Neural progenitor cell (in vitro differentiated cells): ENCODE measurements at regions not wholly inside any gene's neighbourhood (a gene's known extent, or its start where the extent isn't known, plus 50 kb on each side); places are given as distances from the start of the nearest gene placed in this dataset.
A peak's percentile ranks its signal among the peaks of the same experiment; 100 is the strongest.

Experiments
- DNase-seq: peaks from one replicate; pipeline ENCODE4 v3.0.0-alpha.2; 2016; ENCODE audit warnings: low spot score
- H2AFZ ChIP-seq: fragments of 200-600 bp; sonication (generic); replicated peaks from 2 replicates; pipeline ENCODE4 v1.6.1; 2016; ENCODE audit warnings: antibody characterized with exemption
- H3F3A ChIP-seq: fragments of 200-600 bp; sonication (generic); 2 replicates; pipeline ENCODE4 v1.6.1; 2016; ENCODE audit warnings: antibody characterized with exemption, low read depth
- H3K27ac ChIP-seq: fragments of 200-600 bp; sonication (generic); 2 replicates; pipeline ENCODE4 v1.5.1; 2016; ENCODE audit warnings: mild to moderate bottlenecking
- H3K27me3 ChIP-seq: fragments of 200-600 bp; sonication (generic); 2 replicates; pipeline ENCODE4 v1.6.1; 2016; ENCODE audit warnings: mild to moderate bottlenecking, moderate library complexity
- H3K36me3 ChIP-seq: fragments of 200-600 bp; sonication (generic); 2 replicates; pipeline ENCODE4 v1.5.1; 2016
- H3K4me1 ChIP-seq: fragments of 200-600 bp; sonication (generic); 2 replicates; pipeline ENCODE4 v1.6.1; 2016; ENCODE audit warnings: mixed run types
- H3K4me2 ChIP-seq: fragments of 200-600 bp; sonication (generic); 2 replicates; pipeline ENCODE4 v1.6.1; 2016
- H3K4me3 ChIP-seq: fragments of 200-600 bp; sonication (generic); 2 replicates; pipeline ENCODE4 v1.5.1; 2016
- H3K79me2 ChIP-seq: fragments of 200-600 bp; sonication (generic); 2 replicates; pipeline ENCODE4 v1.6.1; 2016; ENCODE audit warnings: low read depth
- H3K9ac ChIP-seq: fragments of 200-600 bp; sonication (generic); 2 replicates; pipeline ENCODE4 v1.6.1; 2016
- H3K9me3 ChIP-seq: fragments of 200-600 bp; sonication (generic); 2 replicates; pipeline ENCODE4 v1.5.1; 2016; ENCODE audit warnings: low read depth
- H4K20me1 ChIP-seq: fragments of 200-600 bp; sonication (generic); 2 replicates; pipeline ENCODE4 v1.6.1; 2016; ENCODE audit warnings: low read depth
- H3K27ac Mint-ChIP-seq: 3 replicates; pipeline ENCODE4 v1.8.0; 2021; ENCODE audit warnings: mixed read lengths
- H3K27me3 Mint-ChIP-seq: 2 replicates; pipeline ENCODE4 v1.8.0; 2022; ENCODE audit warnings: low read depth, mild to moderate bottlenecking, inconsistent platforms, moderate library complexity, mixed read lengths; ENCODE audit not compliant: insufficient read depth
- H3K36me3 Mint-ChIP-seq: 3 replicates; pipeline ENCODE4 v1.8.0; 2021; ENCODE audit warnings: mixed read lengths
- H3K4me1 Mint-ChIP-seq: 3 replicates; pipeline ENCODE4 v1.8.0; 2021; ENCODE audit warnings: mixed read lengths
- H3K4me3 Mint-ChIP-seq: 3 replicates; pipeline ENCODE4 v1.8.0; 2021; ENCODE audit warnings: mild to moderate bottlenecking, moderate library complexity, mixed read lengths
- H3K9me3 Mint-ChIP-seq: 3 replicates; pipeline ENCODE4 v1.8.0; 2020; ENCODE audit warnings: mixed read lengths
- EZH2 ChIP-seq: fragments of 200-600 bp; sonication (generic); IDR thresholded peaks from 2 replicates; pipeline ENCODE4 v1.6.1; 2017; ENCODE audit warnings: antibody characterized with exemption, mild to moderate bottlenecking, moderate library complexity
- EZH2phosphoT487 ChIP-seq: fragments of 200-600 bp; sonication (generic); IDR thresholded peaks from 2 replicates; pipeline ENCODE4 v1.6.1; 2017; ENCODE audit warnings: antibody characterized with exemption
- TF ChIP-seq, protein P1 (sequence below): fragments of 200-600 bp; sonication (generic); IDR thresholded peaks from 2 replicates; pipeline ENCODE4 v1.5.1; 2017; ENCODE audit warnings: antibody characterized with exemption, mild to moderate bottlenecking

- H3K79me2 ChIP-seq, result no peaks in the 10 kb centered on the region
- no peak for DNase-seq
- Mint-ChIP-seq H3K9me3 (no peaks in the 10 kb centered on the region), H3K4me3 (no peak overlapping the region), H3K27me3 (peaks cover 2% of the 10 kb centered on the region), H3K4me1 (peaks cover 38% of the 10 kb centered on the region), H3K36me3 (no peaks in the 10 kb centered on the region), H3K27ac (no peak overlapping the region)
- H3K27ac ChIP-seq, result no peak overlapping the region
- H3K4me1 ChIP-seq, result no peaks in the 10 kb centered on the region
- no peaks in the 10 kb centered on the region for H3K27me3 ChIP-seq
- no peaks in the 10 kb centered on the region for H3K9me3 ChIP-seq
- peak overlapping the region; percentile 13 for H2AFZ ChIP-seq
- no peaks in the 10 kb centered on the region for H3K36me3 ChIP-seq
- no peaks in the 10 kb centered on the region for H3F3A ChIP-seq
- H3K9ac ChIP-seq, result no peak overlapping the region
- H3K4me2 ChIP-seq, result no peak overlapping the region
- TF ChIP-seq EZH2 (no peak), EZH2phosphoT487 (no peak)
- TF ChIP-seq, protein P1, sequence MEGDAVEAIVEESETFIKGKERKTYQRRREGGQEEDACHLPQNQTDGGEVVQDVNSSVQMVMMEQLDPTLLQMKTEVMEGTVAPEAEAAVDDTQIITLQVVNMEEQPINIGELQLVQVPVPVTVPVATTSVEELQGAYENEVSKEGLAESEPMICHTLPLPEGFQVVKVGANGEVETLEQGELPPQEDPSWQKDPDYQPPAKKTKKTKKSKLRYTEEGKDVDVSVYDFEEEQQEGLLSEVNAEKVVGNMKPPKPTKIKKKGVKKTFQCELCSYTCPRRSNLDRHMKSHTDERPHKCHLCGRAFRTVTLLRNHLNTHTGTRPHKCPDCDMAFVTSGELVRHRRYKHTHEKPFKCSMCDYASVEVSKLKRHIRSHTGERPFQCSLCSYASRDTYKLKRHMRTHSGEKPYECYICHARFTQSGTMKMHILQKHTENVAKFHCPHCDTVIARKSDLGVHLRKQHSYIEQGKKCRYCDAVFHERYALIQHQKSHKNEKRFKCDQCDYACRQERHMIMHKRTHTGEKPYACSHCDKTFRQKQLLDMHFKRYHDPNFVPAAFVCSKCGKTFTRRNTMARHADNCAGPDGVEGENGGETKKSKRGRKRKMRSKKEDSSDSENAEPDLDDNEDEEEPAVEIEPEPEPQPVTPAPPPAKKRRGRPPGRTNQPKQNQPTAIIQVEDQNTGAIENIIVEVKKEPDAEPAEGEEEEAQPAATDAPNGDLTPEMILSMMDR, result no peak
- no peaks in the 10 kb centered on the region for H4K20me1 ChIP-seq
- no peak overlapping the region for H3K4me3 ChIP-seq
These were observed 123.9 kb upstream of the SASH1 start for GRCh38 chr6:148218542-148219258.

- H3F3A ChIP-seq, result no peaks in the 10 kb centered on the region
- H3K4me2 ChIP-seq, result no peak overlapping the region
- no peak overlapping the region for H3K27ac ChIP-seq
- no peaks in the 10 kb centered on the region for H3K9me3 ChIP-seq
- Mint-ChIP-seq H3K36me3 (no peaks in the 10 kb centered on the region), H3K4me1 (peaks cover 31% of the 10 kb centered on the region), H3K9me3 (no peaks in the 10 kb centered on the region), H3K27ac (no peak overlapping the region), H3K27me3 (peaks cover 2% of the 10 kb centered on the region), H3K4me3 (no peak overlapping the region)
- H3K4me3 ChIP-seq, result no peak overlapping the region
- no peak for TF ChIP-seq EZH2phosphoT487
- no peak overlapping the region for H2AFZ ChIP-seq
- DNase-seq, result no peak
- no peaks in the 10 kb centered on the region for H3K27me3 ChIP-seq
- no peaks in the 10 kb centered on the region for H3K36me3 ChIP-seq
- H3K79me2 ChIP-seq, result no peaks in the 10 kb centered on the region
- no peaks in the 10 kb centered on the region for H3K4me1 ChIP-seq
- H4K20me1 ChIP-seq, result no peaks in the 10 kb centered on the region
- H3K9ac ChIP-seq, result no peak overlapping the region
These were observed 121.2 kb upstream of the SASH1 start for GRCh38 chr6:148221196-148221979.

DNA sequence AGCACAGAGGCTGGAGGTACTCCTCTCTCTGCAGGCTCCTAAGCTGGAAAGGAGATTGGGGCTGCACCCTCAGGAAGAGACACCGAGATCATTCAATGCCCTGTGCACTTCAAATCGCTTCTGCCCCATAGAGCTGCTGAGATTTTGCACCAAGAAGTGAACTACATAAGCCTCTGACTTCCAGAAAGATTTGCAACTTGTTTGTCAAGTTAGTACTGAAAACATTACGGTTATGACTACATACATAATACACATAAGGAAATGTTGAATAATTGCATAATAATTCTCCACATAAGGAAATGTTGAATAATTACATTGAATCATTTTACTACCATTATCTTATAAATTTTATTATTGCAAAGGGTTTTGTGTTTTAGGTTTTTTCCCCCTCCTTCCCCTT, 120.3 kb upstream of the SASH1 start:
- Mint-ChIP-seq H3K9me3 (no peaks in the 10 kb centered on the region), H3K4me3 (no peak overlapping the region), H3K27me3 (peaks cover 2% of the 10 kb centered on the region), H3K27ac (no peak overlapping the region), H3K36me3 (no peaks in the 10 kb centered on the region), H3K4me1 (peaks cover 30% of the 10 kb centered on the region)
- Histone ChIP-seq H3K4me2 (no peak overlapping the region), H3K79me2 (no peaks in the 10 kb centered on the region), H2AFZ (no peak overlapping the region), H4K20me1 (no peaks in the 10 kb centered on the region), H3F3A (no peaks in the 10 kb centered on the region), H3K4me3 (no peak overlapping the region), H3K36me3 (no peaks in the 10 kb centered on the region), H3K4me1 (no peaks in the 10 kb centered on the region), H3K9me3 (no peaks in the 10 kb centered on the region), H3K27me3 (no peaks in the 10 kb centered on the region), H3K9ac (no peak overlapping the region), H3K27ac (no peak overlapping the region)
- no peak for DNase-seq
- TF ChIP-seq EZH2phosphoT487, result no peak

DNA sequence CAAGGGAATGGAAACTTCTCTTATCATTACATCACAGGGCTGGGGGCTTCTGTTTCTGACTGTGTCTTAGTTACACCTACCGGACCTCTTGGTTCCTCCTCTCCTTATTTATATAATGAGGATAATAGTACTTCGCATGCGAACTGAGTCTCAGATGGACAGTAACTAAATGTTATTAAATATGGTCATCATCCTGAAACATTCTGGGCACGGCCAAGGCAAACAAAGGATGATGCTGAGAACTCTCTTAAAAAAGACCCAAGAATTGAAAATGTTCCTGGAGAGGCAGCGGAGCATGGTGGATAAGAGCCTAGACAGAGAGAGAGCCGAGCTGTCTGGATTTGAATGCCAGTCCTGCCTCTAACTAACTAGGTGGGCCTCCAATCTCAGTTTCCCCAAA, 119.8 kb upstream of the SASH1 start:
- H3K27me3 ChIP-seq, result no peaks in the 10 kb centered on the region
- Mint-ChIP-seq H3K36me3 (no peaks in the 10 kb centered on the region), H3K27ac (no peak overlapping the region), H3K9me3 (no peaks in the 10 kb centered on the region), H3K27me3 (peaks cover 2% of the 10 kb centered on the region), H3K4me1 (peaks cover 30% of the 10 kb centered on the region), H3K4me3 (no peak overlapping the region)
- H3K36me3 ChIP-seq, result no peaks in the 10 kb centered on the region
- H2AFZ ChIP-seq, result no peak overlapping the region
- H3K79me2 ChIP-seq, result no peaks in the 10 kb centered on the region
- H3K9me3 ChIP-seq, result no peaks in the 10 kb centered on the region
- TF ChIP-seq EZH2phosphoT487 (no peak), EZH2 (no peak)
- TF ChIP-seq, protein P1, result no peak
- no peaks in the 10 kb centered on the region for H3F3A ChIP-seq
- H3K27ac ChIP-seq, result no peak overlapping the region
- H4K20me1 ChIP-seq, result no peaks in the 10 kb centered on the region
- H3K4me1 ChIP-seq, result no peaks in the 10 kb centered on the region
- no peak overlapping the region for H3K4me3 ChIP-seq
- no peak for DNase-seq
- no peak overlapping the region for H3K4me2 ChIP-seq
- no peak overlapping the region for H3K9ac ChIP-seq
